HL-60 (cell line): ENCODE measurements at regions not wholly inside any gene's neighbourhood (a gene's known extent, or its start where the extent isn't known, plus 50 kb on each side); places are given as distances from the start of the nearest gene placed in this dataset.

Experiments used
- DNase-seq, 2 experiments: peaks; one replicate each; pipeline ENCODE4 v3.0.0-alpha.2; 2010 to 2020; ENCODE audit warnings: low read depth in 1 of 2, low spot score in 1 of 2
- H3K27ac ChIP-seq: fragments of 250-450 bp; sonication (Bioruptor Pico); replicated peaks from 2 replicates; pipeline ENCODE4 v1.5.1; 2020; ENCODE audit warnings: mild to moderate bottlenecking, moderate library complexity
- H3K27me3 ChIP-seq: fragments of 250-450 bp; sonication (Bioruptor Pico); 2 replicates; pipeline ENCODE4 v1.5.1; 2021; ENCODE audit warnings: mild to moderate bottlenecking, moderate library complexity; ENCODE audit not compliant: insufficient read depth, poor library complexity, severe bottlenecking
- H3K4me3 ChIP-seq: replicated peaks from 2 replicates; pipeline ENCODE4 v1.5.1; 2011; ENCODE audit warnings: mild to moderate bottlenecking, control low read depth, low read length; ENCODE audit not compliant: insufficient read depth
- CTCF ChIP-seq: IDR thresholded peaks from one replicate; pipeline ENCODE4 v1.5.1; 2011; ENCODE audit warnings: low read length, control low read depth, inconsistent platforms; ENCODE audit not compliant: insufficient read depth
- GABPA ChIP-seq: IDR thresholded peaks from 2 replicates; pipeline ENCODE4 v1.6.1; 2012; ENCODE audit warnings: low read depth
- POLR2AphosphoS5 ChIP-seq: IDR thresholded peaks from 2 replicates; pipeline ENCODE4 v1.6.1; 2012; ENCODE audit warnings: low read depth
- REST ChIP-seq: IDR thresholded peaks from 2 replicates; pipeline ENCODE4 v1.6.1; 2012; ENCODE audit warnings: low read depth; ENCODE audit not compliant: insufficient replicate concordance
- SPI1 ChIP-seq: IDR thresholded peaks from 2 replicates; pipeline ENCODE4 v1.6.1; 2012; ENCODE audit warnings: low read depth, mild to moderate bottlenecking, borderline replicate concordance

DNA sequence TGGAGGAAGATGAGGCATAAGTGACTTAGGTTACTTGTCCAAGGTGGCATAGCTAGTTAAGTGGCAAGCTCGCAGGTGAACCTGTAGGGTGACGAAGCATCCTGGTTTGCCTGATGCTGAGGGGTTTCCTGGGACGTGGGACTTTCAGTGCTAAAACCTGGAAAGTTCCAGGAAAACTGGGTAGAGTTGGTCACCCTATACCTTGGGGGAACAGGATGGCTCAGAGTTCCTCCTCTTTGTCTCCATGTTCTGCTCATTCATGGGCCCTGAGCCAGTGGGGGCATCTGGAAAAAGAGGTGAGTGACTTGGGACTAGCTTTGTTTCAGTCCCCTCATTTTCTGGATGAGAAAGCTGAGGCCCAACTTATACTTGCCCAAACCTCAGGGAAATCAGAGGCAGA, 268.0 kb upstream of the N4BP1 start:
- TF ChIP-seq CTCF (no peak), GABPA (no peak), SPI1 (no peak), REST (no peak), POLR2AphosphoS5 (no peak)

GRCh38 chr16:48870141-48870540, 260.2 kb upstream of the N4BP1 start:
- Histone ChIP-seq H3K27ac (no peak overlapping the region), H3K4me3 (no peak overlapping the region), H3K27me3 (no peaks in the 10 kb centered on the region)
- TF ChIP-seq REST (no peak), POLR2AphosphoS5 (no peak), GABPA (no peak), SPI1 (no peak), CTCF (no peak)
- DNase-seq, result no peak

More for the DNA sequence above, 268.0 kb upstream of the N4BP1 start:
- Histone ChIP-seq H3K27ac (no peak overlapping the region), H3K27me3 (no peaks in the 10 kb centered on the region), H3K4me3 (no peak overlapping the region)
- no peak for DNase-seq

DNA sequence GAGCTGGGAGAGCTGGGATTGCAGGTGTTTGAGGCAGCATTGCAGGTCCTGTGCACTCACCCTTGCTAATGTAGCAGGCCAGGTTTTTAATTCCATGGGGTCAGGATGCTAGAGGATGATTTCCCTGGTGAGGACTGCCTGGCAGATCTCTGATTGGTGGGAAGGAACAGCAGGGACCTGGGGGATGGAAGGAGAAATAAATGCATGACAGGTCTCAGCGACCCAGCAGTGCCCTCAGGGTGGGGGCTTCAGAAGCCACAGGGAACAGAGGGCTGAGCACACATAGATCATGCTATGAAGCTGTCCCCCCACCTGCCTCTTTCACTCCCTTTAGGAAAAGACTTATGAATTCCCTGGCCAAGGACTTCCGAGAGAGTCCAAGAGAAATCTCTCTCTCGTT, 255.5 kb upstream of the N4BP1 start:
- no peak overlapping the region for H3K27ac ChIP-seq
- H3K27me3 ChIP-seq, result no peaks in the 10 kb centered on the region
- no peak for TF ChIP-seq GABPA
- no peak for TF ChIP-seq SPI1
- TF ChIP-seq POLR2AphosphoS5, result no peak
- TF ChIP-seq REST, result no peak
- no peak for TF ChIP-seq CTCF
- H3K4me3 ChIP-seq, result no peak overlapping the region
- DNase-seq, result no peak
